ENCODE measurements at regions not wholly inside any gene's neighbourhood (a gene's known extent, or its start where the extent isn't known, plus 50 kb on each side); places are given as distances from the start of the nearest gene placed in this dataset.

DNA sequence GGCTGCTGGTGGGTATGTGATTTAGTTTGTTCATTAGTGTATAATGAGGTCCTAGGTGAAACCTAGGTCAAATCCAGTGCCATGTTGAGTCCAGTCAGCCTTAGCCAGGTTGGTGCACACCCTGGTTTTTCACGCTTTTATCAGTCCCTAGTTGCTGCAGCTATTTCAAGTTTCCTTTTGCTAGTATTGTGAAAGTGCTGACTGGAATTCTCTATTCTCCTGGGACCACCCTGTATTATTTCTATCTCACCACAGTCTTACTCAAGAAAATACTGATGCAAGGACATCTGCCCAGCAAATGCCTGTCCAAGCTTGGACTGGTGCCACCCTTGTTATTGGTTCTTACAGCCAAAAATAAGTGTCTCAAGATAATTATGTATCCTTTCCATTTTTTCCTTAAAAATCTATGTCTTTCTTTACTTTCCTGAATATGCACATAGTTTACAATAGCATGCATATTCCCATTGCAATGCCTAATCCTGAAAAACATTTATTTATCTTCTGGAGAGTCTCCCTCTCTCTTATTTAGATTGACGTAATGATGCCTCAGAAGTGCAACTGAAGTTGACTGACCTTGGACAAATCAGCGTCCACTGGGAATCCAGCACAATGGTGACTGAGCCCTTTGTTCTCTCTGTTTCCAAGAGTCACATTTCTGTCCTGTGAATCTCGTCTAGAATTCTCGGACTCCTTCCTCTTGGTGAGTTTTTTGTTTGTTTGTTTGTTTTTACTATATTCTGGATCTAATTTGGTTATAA lies 1075.0 kb downstream of the CDH9 start:
- 87% methylated on average over 5 of the region's 5 CpGs for WGBS
- no peak for DNase-seq (ENCODE audit: low spot score)
- Histone ChIP-seq H3K27ac (no peak overlapping the region), H3K4me1 (replicated peaks) (no peaks in the 10 kb centered on the region), H3K4me3 (no peak overlapping the region), H3K36me3 (no peaks in the 10 kb centered on the region), H3K27me3 (replicated peaks; ENCODE audit: insufficient read depth) (no peaks in the 10 kb centered on the region), H3K9me3 (no peaks in the 10 kb centered on the region)
- intact Hi-C loops (cut with DNase I) = no loop called here
- no peak for TF ChIP-seq POLR2AphosphoS5 (IDR thresholded peaks at IDR 0.05)
- no peak for TF ChIP-seq POLR2A (IDR thresholded peaks at IDR 0.05)
- TF ChIP-seq, protein P1, sequence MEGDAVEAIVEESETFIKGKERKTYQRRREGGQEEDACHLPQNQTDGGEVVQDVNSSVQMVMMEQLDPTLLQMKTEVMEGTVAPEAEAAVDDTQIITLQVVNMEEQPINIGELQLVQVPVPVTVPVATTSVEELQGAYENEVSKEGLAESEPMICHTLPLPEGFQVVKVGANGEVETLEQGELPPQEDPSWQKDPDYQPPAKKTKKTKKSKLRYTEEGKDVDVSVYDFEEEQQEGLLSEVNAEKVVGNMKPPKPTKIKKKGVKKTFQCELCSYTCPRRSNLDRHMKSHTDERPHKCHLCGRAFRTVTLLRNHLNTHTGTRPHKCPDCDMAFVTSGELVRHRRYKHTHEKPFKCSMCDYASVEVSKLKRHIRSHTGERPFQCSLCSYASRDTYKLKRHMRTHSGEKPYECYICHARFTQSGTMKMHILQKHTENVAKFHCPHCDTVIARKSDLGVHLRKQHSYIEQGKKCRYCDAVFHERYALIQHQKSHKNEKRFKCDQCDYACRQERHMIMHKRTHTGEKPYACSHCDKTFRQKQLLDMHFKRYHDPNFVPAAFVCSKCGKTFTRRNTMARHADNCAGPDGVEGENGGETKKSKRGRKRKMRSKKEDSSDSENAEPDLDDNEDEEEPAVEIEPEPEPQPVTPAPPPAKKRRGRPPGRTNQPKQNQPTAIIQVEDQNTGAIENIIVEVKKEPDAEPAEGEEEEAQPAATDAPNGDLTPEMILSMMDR (IDR thresholded peaks at IDR 0.05) = no peak

DNA sequence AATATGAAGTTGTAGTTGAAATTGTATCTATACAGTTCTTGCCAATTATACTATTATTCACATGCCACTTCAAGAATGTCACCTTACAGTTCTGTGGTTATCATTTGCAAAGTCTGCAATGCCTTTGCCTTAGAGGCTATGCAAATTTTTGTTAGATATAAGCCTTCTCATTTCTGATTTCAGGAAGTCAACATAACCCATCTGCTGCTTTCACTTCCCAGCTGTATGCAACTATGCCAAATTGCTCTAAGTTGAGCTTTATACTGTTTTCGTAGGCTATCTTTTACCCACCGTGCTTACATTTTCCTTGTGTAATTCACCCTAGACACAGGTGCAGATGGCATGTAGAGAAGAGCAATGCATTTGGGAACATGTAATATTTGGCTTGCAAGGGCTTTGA lies 1083.0 kb downstream of the CDH9 start:
- H3K4me1 ChIP-seq (replicated peaks) = no peaks in the 10 kb centered on the region
- no peak overlapping the region for H3K4me3 ChIP-seq
- DNase-seq (ENCODE audit: low spot score) = no peak
- no peaks in the 10 kb centered on the region for H3K36me3 ChIP-seq
- H3K9me3 ChIP-seq = no peaks in the 10 kb centered on the region
- H3K27ac ChIP-seq = no peak overlapping the region
- TF ChIP-seq, protein P1 (IDR thresholded peaks at IDR 0.05) = no peak
- TF ChIP-seq POLR2AphosphoS5 (IDR thresholded peaks at IDR 0.05) (no peak), POLR2A (IDR thresholded peaks at IDR 0.05) (no peak)
- intact Hi-C loops (cut with DNase I) = no loop called here
- WGBS = 86% methylated on average over 2 of the region's 2 CpGs
- H3K27me3 ChIP-seq (replicated peaks; ENCODE audit: insufficient read depth) = no peaks in the 10 kb centered on the region

DNA sequence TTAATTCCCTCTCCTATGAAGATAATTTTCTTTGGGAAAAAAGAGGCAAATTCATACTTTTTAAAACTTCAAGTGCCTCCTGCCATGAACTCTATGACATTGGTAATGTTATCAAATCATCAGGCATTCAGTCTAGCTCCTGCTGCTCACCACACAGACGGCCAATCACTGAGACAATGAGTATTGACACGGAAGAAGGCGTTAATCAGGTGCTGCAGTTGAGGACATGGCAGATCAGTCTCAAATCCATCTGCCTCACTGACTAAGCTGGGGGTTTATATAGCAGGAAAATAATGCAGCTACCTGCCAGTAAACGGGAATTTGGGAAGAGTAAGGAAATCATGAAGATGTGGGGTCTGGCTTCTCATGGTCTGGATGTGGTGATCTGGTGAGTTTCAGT lies 1087.7 kb downstream of the CDH9 start:
- intact Hi-C loops (cut with DNase I) = no loop called here
- 79% methylated on average over 4 of the region's 4 CpGs for WGBS
- H3K4me1 ChIP-seq (replicated peaks) = no peaks in the 10 kb centered on the region
- no peak overlapping the region for H3K27ac ChIP-seq
- no peak overlapping the region for H3K4me3 ChIP-seq
- no peak for DNase-seq (ENCODE audit: low spot score)
- no peaks in the 10 kb centered on the region for H3K27me3 ChIP-seq (replicated peaks; ENCODE audit: insufficient read depth)
- no peaks in the 10 kb centered on the region for H3K36me3 ChIP-seq
- TF ChIP-seq POLR2A (IDR thresholded peaks at IDR 0.05) (no peak), POLR2AphosphoS5 (IDR thresholded peaks at IDR 0.05) (no peak)
- TF ChIP-seq, protein P1 (IDR thresholded peaks at IDR 0.05) = no peak
- H3K9me3 ChIP-seq = no peaks in the 10 kb centered on the region

DNA sequence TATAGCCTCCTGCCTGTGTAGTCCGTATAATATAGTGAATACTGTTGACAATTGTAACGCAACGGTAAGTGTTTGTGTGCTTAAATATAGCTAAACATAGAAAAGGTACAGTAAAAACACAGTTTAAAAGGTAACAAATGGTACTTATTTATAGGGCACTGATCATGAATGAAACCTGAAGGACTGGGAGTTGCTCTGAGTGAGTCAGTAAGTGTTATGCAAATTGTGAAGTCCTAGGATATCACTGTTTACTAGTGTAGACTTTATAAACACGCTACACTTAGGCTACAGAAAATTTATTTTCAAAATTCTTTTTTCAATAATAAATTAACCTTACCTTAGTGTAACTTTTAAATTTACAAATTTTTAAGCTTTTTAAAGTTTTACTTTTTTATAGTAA lies 1090.1 kb downstream of the CDH9 start:
- H3K27me3 ChIP-seq (replicated peaks; ENCODE audit: insufficient read depth) = no peaks in the 10 kb centered on the region
- H3K4me1 ChIP-seq (replicated peaks) = no peaks in the 10 kb centered on the region
- TF ChIP-seq POLR2AphosphoS5 (IDR thresholded peaks at IDR 0.05) (no peak), POLR2A (IDR thresholded peaks at IDR 0.05) (no peak)
- TF ChIP-seq, protein P1 (IDR thresholded peaks at IDR 0.05) = no peak
- H3K9me3 ChIP-seq = no peaks in the 10 kb centered on the region
- 86% methylated on average over 4 of the region's 4 CpGs for WGBS
- H3K4me3 ChIP-seq = no peak overlapping the region
- no peak for DNase-seq (ENCODE audit: low spot score)
- H3K27ac ChIP-seq = no peak overlapping the region
- no peaks in the 10 kb centered on the region for H3K36me3 ChIP-seq
- intact Hi-C loops (cut with DNase I) = no loop called here

DNA sequence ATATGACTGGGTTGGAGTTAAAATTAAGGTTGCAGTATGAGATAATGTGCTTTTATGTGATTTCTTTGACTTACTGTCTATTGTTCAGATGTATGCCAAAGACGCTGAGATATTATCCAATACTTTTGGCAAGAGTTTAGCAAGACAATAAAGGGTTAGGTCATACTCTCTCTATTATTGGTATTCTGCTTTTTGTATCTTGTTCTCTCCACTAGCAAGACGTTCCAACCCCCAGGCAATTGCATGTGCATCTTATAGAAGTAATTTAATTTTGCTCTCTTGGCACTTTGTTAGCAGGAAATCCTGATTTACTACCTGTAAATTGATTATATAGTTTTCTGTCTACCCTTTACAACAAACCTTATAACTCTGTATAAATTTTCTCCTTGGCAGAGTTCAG lies 1093.6 kb downstream of the CDH9 start:
- no peaks in the 10 kb centered on the region for H3K9me3 ChIP-seq
- intact Hi-C loops (cut with DNase I) = no loop called here
- no peak for DNase-seq (ENCODE audit: low spot score)
- H3K36me3 ChIP-seq = no peaks in the 10 kb centered on the region
- TF ChIP-seq, protein P1 (IDR thresholded peaks at IDR 0.05) = no peak
- TF ChIP-seq POLR2A (IDR thresholded peaks at IDR 0.05) (no peak), POLR2AphosphoS5 (IDR thresholded peaks at IDR 0.05) (no peak)
- no peaks in the 10 kb centered on the region for H3K27me3 ChIP-seq (replicated peaks; ENCODE audit: insufficient read depth)
- WGBS = 30% methylated on average over 2 of the region's 2 CpGs
- no peaks in the 10 kb centered on the region for H3K4me1 ChIP-seq (replicated peaks)
- no peak overlapping the region for H3K4me3 ChIP-seq
- H3K27ac ChIP-seq = no peak overlapping the region

Data from prostate gland (tissue), 2 donors.